Neuronal stem cell (in vitro differentiated cells): ENCODE measurements at regions not wholly inside any gene's neighbourhood (a gene's known extent, or its start where the extent isn't known, plus 50 kb on each side); places are given as distances from the start of the nearest gene placed in this dataset.

Experiments used
- DNase-seq: peaks from one replicate; pipeline ENCODE4 v3.0.0-alpha.2; 2013; ENCODE audit warnings: low spot score
- H2AFZ ChIP-seq: one replicate; pipeline ENCODE4 v1.6.1; 2013; ENCODE audit warnings: mild to moderate bottlenecking, low read length, inconsistent platforms
- H2AK5ac ChIP-seq: 2 replicates; pipeline ENCODE4 v1.6.1; 2013; ENCODE audit warnings: low read depth, mild to moderate bottlenecking, inconsistent platforms, low read length, moderate library complexity, mixed read lengths
- H2BK120ac ChIP-seq: 2 replicates; pipeline ENCODE4 v1.6.1; 2013; ENCODE audit warnings: low read depth, mild to moderate bottlenecking, inconsistent platforms, low read length, moderate library complexity, mixed read lengths
- H2BK12ac ChIP-seq: one replicate; pipeline ENCODE4 v1.6.1; 2013; ENCODE audit warnings: low read length, inconsistent platforms
- H2BK15ac ChIP-seq: 2 replicates; pipeline ENCODE4 v1.6.1; 2013; ENCODE audit warnings: mild to moderate bottlenecking, low read length, inconsistent platforms, mixed read lengths
- H2BK5ac ChIP-seq: one replicate; pipeline ENCODE4 v1.6.1; 2013; ENCODE audit warnings: inconsistent platforms, mild to moderate bottlenecking, low read length, moderate library complexity
- H3K14ac ChIP-seq: one replicate; pipeline ENCODE4 v1.6.1; 2013; ENCODE audit warnings: low read length, inconsistent platforms
- H3K18ac ChIP-seq: 2 replicates; pipeline ENCODE4 v1.6.1; 2013; ENCODE audit warnings: low read length, inconsistent platforms
- H3K23ac ChIP-seq: 2 replicates; pipeline ENCODE4 v1.6.1; 2013; ENCODE audit warnings: low read depth, mild to moderate bottlenecking, mixed read lengths, low read length, inconsistent platforms; ENCODE audit not compliant: poor library complexity
- H3K27ac ChIP-seq: replicated peaks from 3 replicates; pipeline ENCODE4 v1.5.1; 2013; ENCODE audit warnings: low read length, inconsistent platforms
- H3K27me3 ChIP-seq, 3 experiments: 2 replicates each; pipeline ENCODE4 v1.6.1; 2013; ENCODE audit warnings: low read length in 3 of 3, mild to moderate bottlenecking in 2 of 3, inconsistent platforms in 1 of 3, low read depth in 1 of 3, mixed read lengths in 1 of 3, moderate library complexity in 1 of 3; ENCODE audit not compliant: control insufficient read depth in 3 of 3, insufficient read depth in 3 of 3
- H3K36me3 ChIP-seq, 2 donors: replicated peaks in 1 of 2; 2 replicates each; pipeline ENCODE4 v1.6.1; 2013; ENCODE audit warnings: low read length in 2 of 2; ENCODE audit not compliant: control insufficient read depth in 2 of 2, insufficient read depth in 2 of 2
- H3K4ac ChIP-seq: 2 replicates; pipeline ENCODE4 v1.6.1; 2013; ENCODE audit warnings: inconsistent platforms, mild to moderate bottlenecking, low read length, moderate library complexity
- H3K4me1 ChIP-seq, 2 donors: 1 replicate in 1 of 2; 2 replicates in 1 of 2; pipeline ENCODE4 v1.6.1; 2013; ENCODE audit warnings: low read length in 2 of 2, low read depth in 1 of 2; ENCODE audit not compliant: control insufficient read depth in 2 of 2, insufficient read depth in 1 of 2
- H3K4me2 ChIP-seq: one replicate; pipeline ENCODE4 v1.6.1; 2013; ENCODE audit warnings: mild to moderate bottlenecking, low read length, inconsistent platforms; ENCODE audit not compliant: insufficient read depth, poor library complexity, severe bottlenecking
- H3K4me3 ChIP-seq, 2 donors: 2 replicates each; pipeline ENCODE4 v1.5.1; 2013; ENCODE audit warnings: low read length in 2 of 2, mild to moderate bottlenecking in 2 of 2, inconsistent platforms in 1 of 2, moderate library complexity in 1 of 2
- H3K79me1 ChIP-seq: one replicate; pipeline ENCODE4 v1.6.1; 2013; ENCODE audit warnings: low read depth, mild to moderate bottlenecking, inconsistent platforms, low read length, moderate library complexity
- H3K9ac ChIP-seq: one replicate; pipeline ENCODE4 v1.6.1; 2013; ENCODE audit warnings: mild to moderate bottlenecking, low read depth, low read length, inconsistent platforms; ENCODE audit not compliant: poor library complexity
- H3K9me3 ChIP-seq, 2 donors: replicated peaks in 1 of 2; 2 replicates each; pipeline versions ENCODE3 to v1.6.1; 2013; ENCODE audit warnings: low read length in 2 of 2, mild to moderate bottlenecking in 2 of 2, inconsistent platforms in 1 of 2, low read depth in 1 of 2, mixed read lengths in 1 of 2, moderate library complexity in 1 of 2; ENCODE audit not compliant: control insufficient read depth in 2 of 2, insufficient read depth in 1 of 2
- H4K8ac ChIP-seq: one replicate; pipeline ENCODE4 v1.6.1; 2013; ENCODE audit warnings: low read depth, mild to moderate bottlenecking, inconsistent platforms, low read length, moderate library complexity
- H4K91ac ChIP-seq: one replicate; pipeline ENCODE4 v1.6.1; 2013; ENCODE audit warnings: low read length, low read depth, mild to moderate bottlenecking, inconsistent platforms; ENCODE audit not compliant: poor library complexity
- WGBS, 2 donors: extraction: QIAGEN DNeasy Blood & Tissue Kit; methylation state at CpG; one replicate each; pipeline ENCODE4 v1.1.7; 2013; ENCODE audit warnings: missing lambda C conversion rate in 2 of 2, mixed read lengths in 1 of 2; ENCODE audit not compliant: insufficient read length in 2 of 2, insufficient replicate concordance in 1 of 2; ENCODE audit errors: extremely low coverage in 2 of 2; 5-methylcytosine and 5-hydroxymethylcytosine counted together

DNA sequence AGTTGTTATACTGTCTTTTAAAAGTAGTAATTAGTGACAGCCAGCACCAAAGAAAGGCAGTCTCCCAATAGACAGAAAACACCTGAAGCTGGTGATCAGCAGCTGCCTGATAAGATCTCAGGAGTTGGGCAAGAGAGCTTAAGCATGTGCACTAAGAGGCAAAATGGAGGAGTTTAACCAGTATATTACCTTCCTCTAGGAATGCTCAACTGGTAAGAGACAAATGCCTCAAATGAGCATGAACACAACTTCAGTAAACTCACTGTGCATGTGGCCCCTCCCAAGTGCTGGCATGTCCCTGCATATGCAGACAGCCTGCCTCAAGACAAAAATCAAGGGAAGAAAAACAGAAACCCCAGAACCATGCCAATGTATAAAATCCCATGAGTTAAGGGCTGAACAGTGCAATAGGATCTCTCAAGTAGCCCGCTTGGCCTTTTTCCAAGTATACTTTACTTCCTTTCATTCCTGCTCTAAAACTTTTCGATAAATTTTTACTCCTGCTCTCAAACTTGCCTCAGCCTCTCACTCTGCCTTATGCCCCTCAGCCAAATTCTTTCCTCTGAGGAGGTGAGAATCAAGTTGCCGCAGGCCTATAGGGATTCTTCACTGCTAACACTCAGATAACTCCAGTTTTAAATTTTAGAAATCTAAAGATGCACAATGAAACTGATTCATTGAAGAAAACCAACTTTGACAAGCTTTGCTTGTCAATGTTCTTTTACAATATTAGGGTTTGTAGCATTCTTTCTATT is 724.8 kb upstream of the RIOK2 start:
- no peak overlapping the region for H2BK15ac ChIP-seq
- H3K9ac ChIP-seq, result no peak overlapping the region
- H3K23ac ChIP-seq, result no peak overlapping the region
- H3K79me1 ChIP-seq, result no peaks in the 10 kb centered on the region
- no peak overlapping the region for H3K18ac ChIP-seq
- H3K27me3 ChIP-seq, result no peaks in the 10 kb centered on the region
- H4K91ac ChIP-seq, result no peak overlapping the region
- no peaks in the 10 kb centered on the region for H3K36me3 ChIP-seq
- H3K4ac ChIP-seq, result no peak overlapping the region
- H3K4me3 ChIP-seq, result no peak overlapping the region
- H3K4me2 ChIP-seq, result no peak overlapping the region
- no peak overlapping the region for H2BK120ac ChIP-seq
- no peak for DNase-seq
- no peak overlapping the region for H3K14ac ChIP-seq
- peaks cover 1 to 21% of the 10 kb centered on the region in 2 donors for H3K9me3 ChIP-seq
- no peak overlapping the region for H2BK12ac ChIP-seq
- H2AFZ ChIP-seq, result no peak overlapping the region
- H2AK5ac ChIP-seq, result no peak overlapping the region
- WGBS, 2 donors, result no CpG with 5 or more reads among the region's 3 CpGs
- no peak overlapping the region for H4K8ac ChIP-seq
- H3K27ac ChIP-seq, result no peak overlapping the region
- no peak overlapping the region for H2BK5ac ChIP-seq
- H3K4me1 ChIP-seq, result no peaks in the 10 kb centered on the region

DNA sequence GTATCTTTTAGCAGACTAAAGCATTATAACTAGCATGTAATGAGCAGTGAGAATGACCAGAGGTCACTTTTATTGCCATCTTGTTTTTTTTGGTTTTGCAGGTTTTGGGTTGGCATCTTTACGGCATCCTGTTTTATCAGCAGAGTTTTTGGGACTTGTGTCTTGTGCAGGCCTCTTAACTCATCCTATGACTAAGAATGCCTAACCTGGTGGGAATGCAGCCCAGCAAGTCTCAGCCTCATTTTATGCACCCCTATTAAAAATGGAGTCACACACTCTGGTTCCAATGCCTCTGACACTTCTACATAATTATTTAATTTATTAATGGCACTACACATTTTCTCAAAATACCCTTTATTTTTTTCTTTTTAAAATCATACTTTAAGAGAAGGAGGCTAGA is 726.5 kb upstream of the RIOK2 start:
- H2BK5ac ChIP-seq, result no peak overlapping the region
- H3K9ac ChIP-seq, result no peak overlapping the region
- H4K91ac ChIP-seq, result no peak overlapping the region
- H3K79me1 ChIP-seq, result no peaks in the 10 kb centered on the region
- no peak overlapping the region for H4K8ac ChIP-seq
- H3K4me1 ChIP-seq, result no peaks in the 10 kb centered on the region
- no peak overlapping the region for H3K18ac ChIP-seq
- peaks cover 0 to 5% of the 10 kb centered on the region in 2 donors for H3K9me3 ChIP-seq
- H2BK15ac ChIP-seq, result no peak overlapping the region
- H3K4me3 ChIP-seq, result no peak overlapping the region
- H3K4me2 ChIP-seq, result no peak overlapping the region
- no CpG with 5 or more reads among the region's 1 CpG for WGBS, 2 donors
- no peak overlapping the region for H2BK120ac ChIP-seq
- H2AK5ac ChIP-seq, result no peak overlapping the region
- H2AFZ ChIP-seq, result no peak overlapping the region
- H3K27me3 ChIP-seq, result peaks cover 0 to 1% (median 0%) of the 10 kb centered on the region in 3 experiments
- no peak overlapping the region for H3K4ac ChIP-seq
- DNase-seq, result no peak
- H2BK12ac ChIP-seq, result no peak overlapping the region
- no peaks in the 10 kb centered on the region for H3K36me3 ChIP-seq
- H3K14ac ChIP-seq, result no peak overlapping the region
- H3K23ac ChIP-seq, result no peak overlapping the region
- H3K27ac ChIP-seq, result no peak overlapping the region

DNA sequence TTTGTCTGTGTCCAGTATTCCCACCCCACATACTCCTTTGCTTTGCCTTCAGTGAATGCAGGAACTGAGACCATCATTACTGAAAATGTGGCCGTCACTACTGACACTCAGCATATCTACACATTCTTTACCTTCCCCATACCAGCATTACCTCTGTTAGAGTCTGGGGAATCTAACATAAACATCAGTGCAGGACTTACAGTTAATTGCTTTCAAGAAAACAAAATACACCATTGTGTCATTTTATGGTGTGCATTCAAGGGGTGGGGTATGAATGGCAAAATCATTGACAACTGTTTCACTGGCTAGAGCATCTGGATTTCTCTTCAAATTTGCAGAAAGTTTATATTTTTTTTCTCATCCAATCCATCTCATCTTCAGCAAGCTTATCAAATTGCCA is 731.4 kb upstream of the RIOK2 start:
- Histone ChIP-seq H3K18ac (no peak overlapping the region), H2BK5ac (no peak overlapping the region), H3K14ac (no peak overlapping the region), H4K8ac (no peak overlapping the region), H3K9me3 (no peaks in the 10 kb centered on the region), H3K4ac (no peak overlapping the region), H3K79me1 (no peaks in the 10 kb centered on the region), H3K9ac (no peak overlapping the region), H2BK120ac (no peak overlapping the region), H3K4me2 (no peak overlapping the region), H3K27ac (no peak overlapping the region), H4K91ac (no peak overlapping the region), H2AK5ac (no peak overlapping the region), H3K27me3 (peaks cover 0 to 1% (median 0%) of the 10 kb centered on the region in 3 experiments), H3K4me1 (no peaks in the 10 kb centered on the region), H3K36me3 (no peaks in the 10 kb centered on the region), H2AFZ (no peak overlapping the region), H3K4me3 (no peak overlapping the region), H2BK15ac (no peak overlapping the region), H2BK12ac (no peak overlapping the region), H3K23ac (no peak overlapping the region)
- WGBS, 2 donors, result no CpG with 5 or more reads among the region's 1 CpG
- no peak for DNase-seq

DNA sequence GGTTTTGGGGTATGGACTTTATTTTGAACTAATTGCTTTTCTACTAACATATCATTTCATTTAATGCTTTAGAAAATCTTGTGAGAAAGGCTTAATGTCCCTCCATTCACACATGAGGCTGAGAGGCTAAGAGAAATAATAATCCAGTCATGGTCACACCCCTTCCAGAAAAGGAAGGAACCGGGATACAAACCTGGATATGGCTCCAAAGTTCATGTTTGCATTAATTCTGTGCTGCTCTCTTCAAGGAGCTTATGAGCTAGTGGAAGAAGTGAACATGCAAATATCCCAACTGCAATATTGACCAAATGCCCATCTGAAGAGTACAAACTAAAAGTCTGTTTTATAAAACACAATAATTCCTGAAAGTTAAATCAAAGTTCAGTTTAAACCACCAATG is 732.1 kb upstream of the RIOK2 start:
- Histone ChIP-seq H3K27me3 (peaks cover 0 to 1% (median 0%) of the 10 kb centered on the region in 3 experiments), H3K14ac (no peak overlapping the region), H3K4me2 (no peak overlapping the region), H2BK5ac (no peak overlapping the region), H3K4me1 (no peaks in the 10 kb centered on the region), H2BK120ac (no peak overlapping the region), H3K18ac (no peak overlapping the region), H3K23ac (no peak overlapping the region), H3K4ac (no peak overlapping the region), H3K4me3 (no peak overlapping the region), H3K27ac (no peak overlapping the region), H2AFZ (no peak overlapping the region), H2BK15ac (no peak overlapping the region), H4K91ac (no peak overlapping the region), H3K36me3 (no peaks in the 10 kb centered on the region), H2BK12ac (no peak overlapping the region), H3K9me3 (no peaks in the 10 kb centered on the region), H3K9ac (no peak overlapping the region), H4K8ac (no peak overlapping the region), H3K79me1 (no peaks in the 10 kb centered on the region), H2AK5ac (no peak overlapping the region)
- no peak for DNase-seq
- WGBS, 2 donors, result no CpG with 5 or more reads among the region's 1 CpG
